Neural progenitor cell (in vitro differentiated cells): ENCODE measurements at regions not wholly inside any gene's neighbourhood (a gene's known extent, or its start where the extent isn't known, plus 50 kb on each side); places are given as distances from the start of the nearest gene placed in this dataset.

Experiments used
- CTCF ChIP-seq: fragments of 200-600 bp; sonication (generic); IDR thresholded peaks from 2 replicates; pipeline ENCODE4 v1.5.1; 2017; ENCODE audit warnings: antibody characterized with exemption, mild to moderate bottlenecking
- EZH2 ChIP-seq: fragments of 200-600 bp; sonication (generic); IDR thresholded peaks from 2 replicates; pipeline ENCODE4 v1.6.1; 2017; ENCODE audit warnings: antibody characterized with exemption, mild to moderate bottlenecking, moderate library complexity
- EZH2phosphoT487 ChIP-seq: fragments of 200-600 bp; sonication (generic); IDR thresholded peaks from 2 replicates; pipeline ENCODE4 v1.6.1; 2017; ENCODE audit warnings: antibody characterized with exemption

- no peak for TF ChIP-seq CTCF
- no peak for TF ChIP-seq EZH2phosphoT487
- no peak for TF ChIP-seq EZH2
These were observed 493.3 kb downstream of the MAFB start for GRCh38 chr20:40195742-40196141.
